ENCODE measurements at regions not wholly inside any gene's neighbourhood (a gene's known extent, or its start where the extent isn't known, plus 50 kb on each side); places are given as distances from the start of the nearest gene placed in this dataset.

GRCh38 chr18:53909668-53910067 is 314.8 kb downstream of the MBD2 start:
- ChIA-PET POLR2A (no interaction called here), CTCF (ENCODE audit: low intra/inter-chr PET ratio) (no interaction called here)
- no peak overlapping the region for H3K27ac ChIP-seq (ENCODE audit: extremely low read depth, low read depth, low read length)
- in situ Hi-C loops (cut with MboI) (no loop called here), intact Hi-C loops (cut with micrococcal nuclease) (no loop called here)
- no peaks in the 10 kb centered on the region for H3K4me1 ChIP-seq (replicated peaks in 1 of 2; ENCODE audit: control insufficient read depth in 2 of 2, insufficient read depth in 2 of 2, low read length in 2 of 2)
- FAIRE-seq (no peak), DNase-seq (ENCODE audit: extremely low read depth in 1 of 4, low spot score in 3 of 4) (peak; percentile 7 to 33 (median 17)), ATAC-seq (no peak)
- no peaks in the 10 kb centered on the region for H3K9me3 ChIP-seq (replicated peaks; ENCODE audit: control insufficient read depth, insufficient read depth, low read depth, low read length)
- no peaks in the 10 kb centered on the region for H3K9me1 ChIP-seq (ENCODE audit: control insufficient read depth, insufficient read depth, low read length)
- H3K4me2 ChIP-seq (ENCODE audit: insufficient read depth, low read length), result no peak overlapping the region
- no peaks in the 10 kb centered on the region for H3K27me3 ChIP-seq (ENCODE audit: control insufficient read depth in 2 of 2, insufficient read depth in 2 of 2, low read length in 2 of 2)
- 0% methylated on average over 4 of the region's 4 CpGs for WGBS (ENCODE audit: insufficient coverage, low coverage, missing lambda C conversion rate)
- H3K79me2 ChIP-seq (ENCODE audit: control insufficient read depth, insufficient read depth, low read length), result no peaks in the 10 kb centered on the region
- no peak overlapping the region for H2AFZ ChIP-seq (ENCODE audit: low read depth, low read length)
- H3K9ac ChIP-seq (ENCODE audit: insufficient read depth in 1 of 2, low read depth in 2 of 2, low read length in 2 of 2), result no peak overlapping the region
- H3K36me3 ChIP-seq (ENCODE audit: control insufficient read depth, insufficient read depth, low read length), result no peaks in the 10 kb centered on the region
- no peak overlapping the region for H3K4me3 ChIP-seq
- no peaks in the 10 kb centered on the region for H4K20me1 ChIP-seq (replicated peaks; ENCODE audit: control insufficient read depth, insufficient read depth, low read length)
- TF ChIP-seq VEZF1 (CRISPR knock-in tag; IDR thresholded peaks at IDR 0.05) (peak; percentile 24; the same call in 1 of the 2 replicates), ZBTB11 (CRISPR knock-in tag; IDR thresholded peaks at IDR 0.05) (no peak), CEBPG (CRISPR knock-in tag; IDR thresholded peaks at IDR 0.05) (no peak), CEBPG (tag; conservative IDR thresholded peaks at IDR 0.05 in 1 of 2, IDR thresholded peaks at IDR 0.05 in 1 of 2) (no peak), MAZ (CRISPR knock-in tag; conservative IDR thresholded peaks at IDR 0.05 in 1 of 2, IDR thresholded peaks at IDR 0.05 in 1 of 2) (no peak), DNMT1 (IDR thresholded peaks at IDR 0.05) (no peak), CTCF (IDR thresholded peaks at IDR 0.05 in 2 of 3, conservative IDR thresholded peaks at IDR 0.05 in 1 of 3; ENCODE audit: insufficient read depth in 2 of 3, low read depth in 1 of 3, low read length in 3 of 3) (peak in 1 of 3 experiments; percentile 10; a peak in 1 of 6 replicates)
- BruUV-seq (replicated peaks), result no TSS peak

Measured in K562 (cell line).